GM10248 (cell line): ENCODE measurements at regions not wholly inside any gene's neighbourhood (a gene's known extent, or its start where the extent isn't known, plus 50 kb on each side); places are given as distances from the start of the nearest gene placed in this dataset.

ENCODE experiments used
- CTCF ChIA-PET: fragments of 300-600 bp; sonication (Branson Sonifier 250); formaldehyde crosslinking; extraction: SDS; loops from one replicate; lab custom pipeline; 2021; ENCODE audit warnings: antibody characterized with exemption; lab: Yijun Ruan, JAX
- POLR2A ChIA-PET: fragments of 350-650 bp; sonication (Branson Sonifier 250); formaldehyde crosslinking; extraction: SDS; loops from one replicate; lab custom pipeline; 2020; ENCODE audit warnings: antibody characterized with exemption; lab: Yijun Ruan, JAX
- DNase-seq: peaks from one replicate; pipeline ENCODE4 v3.0.0; 2012; ENCODE audit errors: extremely low spot score
- TF ChIP-seq, protein P1 (sequence below): IDR thresholded peaks from 2 replicates; pipeline ENCODE4 v1.5.1; 2012; ENCODE audit warnings: mild to moderate bottlenecking, low read depth; ENCODE audit errors: extremely low read depth, missing control alignments, control extremely low read depth

GRCh38 chr2:215521031-215521430 is 85.2 kb upstream of the FN1 start:
- POLR2A ChIA-PET = no interaction called here
- TF ChIP-seq, protein P1, sequence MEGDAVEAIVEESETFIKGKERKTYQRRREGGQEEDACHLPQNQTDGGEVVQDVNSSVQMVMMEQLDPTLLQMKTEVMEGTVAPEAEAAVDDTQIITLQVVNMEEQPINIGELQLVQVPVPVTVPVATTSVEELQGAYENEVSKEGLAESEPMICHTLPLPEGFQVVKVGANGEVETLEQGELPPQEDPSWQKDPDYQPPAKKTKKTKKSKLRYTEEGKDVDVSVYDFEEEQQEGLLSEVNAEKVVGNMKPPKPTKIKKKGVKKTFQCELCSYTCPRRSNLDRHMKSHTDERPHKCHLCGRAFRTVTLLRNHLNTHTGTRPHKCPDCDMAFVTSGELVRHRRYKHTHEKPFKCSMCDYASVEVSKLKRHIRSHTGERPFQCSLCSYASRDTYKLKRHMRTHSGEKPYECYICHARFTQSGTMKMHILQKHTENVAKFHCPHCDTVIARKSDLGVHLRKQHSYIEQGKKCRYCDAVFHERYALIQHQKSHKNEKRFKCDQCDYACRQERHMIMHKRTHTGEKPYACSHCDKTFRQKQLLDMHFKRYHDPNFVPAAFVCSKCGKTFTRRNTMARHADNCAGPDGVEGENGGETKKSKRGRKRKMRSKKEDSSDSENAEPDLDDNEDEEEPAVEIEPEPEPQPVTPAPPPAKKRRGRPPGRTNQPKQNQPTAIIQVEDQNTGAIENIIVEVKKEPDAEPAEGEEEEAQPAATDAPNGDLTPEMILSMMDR = no peak
- CTCF ChIA-PET = no interaction called here
- DNase-seq = no peak

DNA sequence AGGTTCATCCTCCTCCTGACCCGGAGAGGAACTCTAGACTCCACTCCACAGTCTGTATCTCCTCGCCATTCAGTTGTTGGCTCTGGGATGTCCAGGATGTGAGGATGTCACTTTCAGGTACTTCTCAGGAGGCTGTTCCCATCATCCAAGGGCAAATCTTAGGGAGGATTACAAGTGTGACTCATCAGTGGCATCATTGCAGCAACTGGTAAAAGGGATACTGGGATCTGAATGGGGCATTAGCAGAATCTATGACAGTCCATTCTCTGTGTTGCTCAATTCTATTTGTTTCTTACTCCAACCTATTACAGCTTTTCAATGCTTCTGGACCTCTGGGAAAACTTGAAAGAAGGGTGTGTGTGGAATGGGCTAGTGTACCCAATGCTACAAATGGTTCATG is 81.5 kb upstream of the FN1 start:
- ChIA-PET POLR2A (no interaction called here), CTCF (no interaction called here)
- DNase-seq = no peak
- TF ChIP-seq, protein P1 = no peak

GRCh38 chr2:215514516-215514915 is 78.6 kb upstream of the FN1 start:
- TF ChIP-seq, protein P1 = no peak
- ChIA-PET POLR2A (no interaction called here), CTCF (no interaction called here)
- DNase-seq = no peak

DNA sequence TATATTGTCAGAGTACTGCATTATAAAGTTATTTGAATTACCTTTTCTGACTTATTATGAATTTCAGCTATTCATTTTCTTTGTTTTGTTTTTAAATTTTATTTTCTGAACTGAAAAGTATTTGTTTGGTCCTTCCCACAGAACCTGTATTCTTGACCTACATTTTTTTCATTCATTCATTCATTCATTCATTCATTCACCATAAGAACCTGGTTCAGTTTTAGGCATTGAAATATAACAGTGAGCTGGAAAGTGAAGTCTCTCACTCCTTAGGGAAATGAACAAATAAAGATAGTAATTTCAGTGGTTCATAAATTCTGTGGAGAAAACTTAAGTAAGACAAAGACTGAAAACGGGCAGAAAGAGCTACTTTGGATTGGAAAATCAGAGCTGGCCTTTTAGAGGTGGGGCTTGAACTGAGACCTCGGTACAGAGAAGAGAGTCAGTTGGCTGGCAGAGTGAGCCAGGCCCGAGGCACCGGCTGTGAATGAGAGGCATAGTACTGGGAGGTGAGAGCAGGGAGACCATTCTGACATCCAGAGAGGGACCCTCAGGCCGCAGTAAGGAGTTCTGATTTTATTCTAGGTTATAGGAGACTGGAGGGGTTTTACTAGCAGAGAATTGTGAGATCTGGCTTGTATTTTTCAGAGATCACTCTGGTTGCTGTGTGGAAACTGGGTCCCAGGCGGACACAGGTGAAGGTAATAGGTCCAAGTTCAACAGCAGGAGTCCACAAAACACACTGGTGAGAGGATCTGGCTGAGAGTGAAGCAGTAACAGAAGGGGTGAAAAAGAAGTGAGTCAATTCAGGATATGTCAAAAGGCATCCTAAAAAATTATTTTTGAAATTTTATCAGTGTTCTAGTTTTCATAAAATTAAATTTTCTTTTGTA is 75.8 kb upstream of the FN1 start:
- ChIA-PET POLR2A (no interaction called here), CTCF (no interaction called here)
- DNase-seq = no peak
- TF ChIP-seq, protein P1 = no peak

GRCh38 chr2:215507836-215508235 is 72.0 kb upstream of the FN1 start:
- TF ChIP-seq, protein P1 = no peak
- POLR2A ChIA-PET = no interaction called here
- DNase-seq = no peak
- CTCF ChIA-PET = interaction anchor here (1.4 kb wide), 1 partner anchor 12 kb away, joined by 3 read pairs; no protein-coding TSS in a partner anchor

DNA sequence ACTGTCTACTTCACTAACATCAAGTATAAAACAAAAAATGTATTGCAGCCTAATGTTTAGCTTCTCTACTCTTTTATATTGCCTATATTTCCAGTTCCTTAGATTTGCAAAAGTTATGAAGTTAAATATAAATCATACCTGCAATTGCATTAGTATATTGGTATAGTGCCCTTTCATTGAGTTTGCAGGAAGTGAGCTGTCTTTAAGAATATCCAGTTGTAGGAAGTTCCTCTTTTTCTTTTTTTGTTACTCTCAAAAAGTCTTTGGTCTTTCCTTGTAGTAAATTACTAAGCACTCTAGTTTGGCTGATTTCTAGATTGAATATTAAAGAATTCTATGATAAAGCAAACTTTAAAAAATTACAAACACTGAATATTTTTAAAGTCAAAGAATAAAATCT is 71.3 kb upstream of the FN1 start:
- TF ChIP-seq, protein P1 = no peak
- ChIA-PET POLR2A (no interaction called here), CTCF (interaction anchor here (1.1 to 1.4 kb wide), 2 partner anchors 12 to 52 kb away, joined by 3 read pairs; no protein-coding TSS in a partner anchor)

More for the DNA sequence above, 71.3 kb upstream of the FN1 start:
- no peak for DNase-seq
